AG20443 (cell line): ENCODE measurements at regions not wholly inside any gene's neighbourhood (a gene's known extent, or its start where the extent isn't known, plus 50 kb on each side); places are given as distances from the start of the nearest gene placed in this dataset.

ENCODE experiments used
- DNase-seq: peaks from one replicate; pipeline ENCODE4 v3.0.0; 2012; ENCODE audit warnings: low spot score, mixed read lengths

DNA sequence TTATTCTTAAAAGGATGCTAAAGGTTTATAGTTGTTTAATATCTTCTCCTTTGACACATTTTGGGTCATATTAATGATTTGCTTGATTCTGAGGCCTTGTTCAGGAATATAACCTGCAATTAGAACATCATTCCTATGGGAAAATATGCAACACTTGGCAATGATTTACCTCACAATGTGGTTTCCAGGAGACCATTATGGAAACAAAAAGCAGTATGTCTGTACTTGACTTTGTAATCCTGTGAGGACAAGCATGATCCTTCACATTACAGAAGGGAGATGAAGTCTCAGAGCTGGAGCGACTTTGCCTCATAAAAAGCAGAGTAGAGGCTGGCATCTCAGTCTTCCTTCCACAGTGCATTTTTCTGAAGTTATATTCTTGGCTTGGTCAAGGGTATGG is 57.0 kb upstream of the CDCA7L start:
- DNase-seq = no peak

DNA sequence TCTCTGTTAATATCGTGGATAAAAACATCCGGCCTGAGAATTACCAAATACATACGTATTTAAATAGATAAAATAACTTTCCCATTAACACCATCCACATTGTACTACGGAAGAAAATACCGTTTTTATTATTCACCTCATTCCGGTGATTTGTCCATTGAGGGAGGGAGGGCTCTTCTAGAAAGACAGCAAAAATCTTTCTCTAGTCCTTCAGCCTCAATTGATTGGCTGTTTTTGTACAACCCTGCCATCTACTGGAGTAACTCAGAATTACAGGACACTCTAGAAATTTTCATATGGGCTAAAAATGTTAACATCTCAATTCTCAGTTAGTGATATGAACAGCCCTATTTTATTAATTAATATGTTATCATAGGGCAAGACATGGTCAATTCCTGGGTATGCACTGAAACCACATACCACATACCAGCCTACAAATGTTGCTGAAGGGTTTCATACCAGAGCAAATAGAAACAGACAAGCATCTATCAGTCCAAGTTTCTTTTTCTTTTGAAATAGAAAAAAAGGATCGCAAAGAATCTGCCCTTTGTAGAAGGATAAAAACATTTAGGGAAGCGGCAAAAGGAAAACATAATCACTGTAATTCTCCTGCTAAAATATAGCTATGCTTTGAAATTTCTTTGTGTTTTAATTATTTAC is 55.8 kb upstream of the CDCA7L start:
- peak; percentile 84 for DNase-seq

DNA sequence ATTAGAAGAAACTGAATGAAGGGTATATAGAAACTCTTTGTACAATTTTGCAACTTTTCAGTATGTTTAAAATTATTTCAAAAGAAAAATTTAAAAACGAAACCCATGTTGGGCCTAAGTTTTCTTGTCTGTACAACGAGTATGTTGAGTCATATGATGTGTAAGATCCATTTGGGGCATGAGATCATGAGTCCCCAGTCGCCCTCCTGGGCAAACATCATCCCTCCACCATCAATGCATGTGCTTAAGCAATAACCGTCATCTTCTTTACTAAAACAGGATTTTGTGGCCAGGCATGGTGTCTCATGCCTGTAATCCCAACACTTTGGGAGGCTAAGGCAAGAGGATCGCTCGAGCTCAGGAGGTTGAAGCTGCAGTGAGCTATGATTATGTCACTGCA is 54.2 kb upstream of the CDCA7L start:
- DNase-seq = peak; percentile 34

DNA sequence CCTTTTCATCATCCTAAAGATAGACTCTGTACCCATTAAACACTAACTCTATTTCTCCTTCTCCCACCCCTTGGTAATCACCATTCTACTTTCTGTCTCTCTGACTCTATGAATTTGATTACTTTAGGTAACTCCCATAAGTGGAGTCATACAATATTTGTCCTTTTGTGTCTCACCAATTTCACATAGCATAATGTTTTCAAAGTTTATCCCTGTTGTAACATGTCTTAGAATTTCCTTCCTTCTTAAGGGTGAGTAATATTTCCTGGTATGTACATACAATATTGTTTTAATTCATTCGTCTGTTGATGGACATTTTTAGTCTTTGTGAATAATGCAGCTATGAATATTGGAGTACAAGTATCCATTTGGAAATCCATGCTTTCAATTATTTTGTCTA is 50.9 kb upstream of the CDCA7L start:
- DNase-seq = no peak
